Esophagus squamous epithelium (tissue), 5 donors: ENCODE measurements at regions not wholly inside any gene's neighbourhood (a gene's known extent, or its start where the extent isn't known, plus 50 kb on each side); places are given as distances from the start of the nearest gene placed in this dataset.

ENCODE experiments used
- DNase-seq: peaks from one replicate; lab custom pipeline; 2025; lab: John Stamatoyannopoulos, UW
- H3K27ac ChIP-seq, 4 donors: fragments of 200-600 bp; sonication (generic); one replicate each; pipeline ENCODE4 v1.5.1; 2016 to 2019; ENCODE audit warnings: mild to moderate bottlenecking in 1 of 4
- H3K27me3 ChIP-seq, 4 donors: fragments of 200-600 bp; sonication (generic); 1 replicate in 3 of 4; 2 replicates in 1 of 4; pipeline versions ENCODE4 v1.5.1 to v1.6.0; 2017 to 2021; ENCODE audit warnings: antibody characterized with exemption in 1 of 4
- H3K36me3 ChIP-seq, 3 donors: fragments of 200-600 bp; sonication (generic); one replicate each; pipeline ENCODE4 v1.5.1; 2016 to 2019
- H3K4me1 ChIP-seq, 3 donors: fragments of 200-600 bp; sonication (generic); one replicate each; pipeline ENCODE4 v1.5.1; 2017 to 2019
- H3K4me3 ChIP-seq, 4 donors: fragments of 200-600 bp; sonication (generic); 1 replicate in 3 of 4; 2 replicates in 1 of 4; pipeline ENCODE4 v1.5.1; 2016 to 2019; ENCODE audit warnings: mild to moderate bottlenecking in 2 of 4, moderate library complexity in 1 of 4
- H3K9me3 ChIP-seq, 3 donors: fragments of 200-600 bp; sonication (generic); one replicate each; pipeline ENCODE4 v1.5.1; 2016 to 2019
- POLR2A ChIP-seq, 4 donors: fragments of 450-650 bp; IDR thresholded peaks; one replicate each; pipeline ENCODE4 v1.6.1; 2017; ENCODE audit warnings: antibody characterized with exemption in 4 of 4, mild to moderate bottlenecking in 4 of 4, moderate library complexity in 3 of 4
- WGBS, 2 donors: methylation state at CpG; one replicate each; pipeline ENCODE4 v1.1.5; 2018; 5-methylcytosine and 5-hydroxymethylcytosine counted together
- intact Hi-C: fragments of 100-400 bp; cut with DNase I; formaldehyde crosslinking; loops from one replicate; pipeline ENCODE4 v1.15.0; 2022
- TF ChIP-seq, protein P1 (sequence below), 6 experiments: fragments of 450-650 bp in 4 of 6; fragments of 200-600 bp in 2 of 6; sonication (generic) in 2 of 6; IDR thresholded peaks; one replicate each; pipeline ENCODE4 v1.5.1; 2016 to 2019; ENCODE audit warnings: antibody characterized with exemption in 6 of 6, mild to moderate bottlenecking in 4 of 6, moderate library complexity in 4 of 6
- donor health status: DM: yes; HTN: yes; CAD: no.

DNA sequence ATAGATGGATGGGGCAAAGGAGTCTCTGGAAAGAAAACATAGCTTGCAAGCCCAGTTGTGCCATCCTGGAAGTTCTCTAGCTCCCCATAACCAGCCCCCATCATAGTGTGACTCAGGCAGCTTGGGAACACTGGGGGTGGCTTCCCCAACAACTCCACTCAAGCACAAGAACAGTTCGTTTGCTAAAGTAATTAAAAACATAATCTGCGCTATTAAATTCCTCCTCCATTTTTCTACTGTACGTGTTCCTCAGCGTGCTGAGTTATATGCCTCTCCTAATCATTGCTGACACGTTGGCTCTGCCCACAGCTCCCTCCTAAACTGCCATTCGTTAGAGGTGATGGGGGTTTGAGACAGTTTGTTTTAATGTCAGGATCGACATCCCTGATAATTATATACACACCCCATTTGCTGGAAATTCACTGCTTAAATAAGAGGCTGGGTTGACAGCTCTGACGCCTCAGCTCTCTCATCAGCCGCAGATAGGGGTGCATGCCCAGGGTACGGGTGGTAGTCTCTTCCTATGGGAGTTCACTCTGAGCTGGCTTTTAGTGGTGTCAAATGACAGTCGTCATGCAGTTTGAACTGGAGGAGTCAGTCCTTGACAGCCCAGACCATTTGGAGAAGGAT, 59.5 kb upstream of the SEZ6L start:
- no peak for TF ChIP-seq POLR2A (IDR thresholded peaks at IDR 0.05)
- TF ChIP-seq, protein P1, sequence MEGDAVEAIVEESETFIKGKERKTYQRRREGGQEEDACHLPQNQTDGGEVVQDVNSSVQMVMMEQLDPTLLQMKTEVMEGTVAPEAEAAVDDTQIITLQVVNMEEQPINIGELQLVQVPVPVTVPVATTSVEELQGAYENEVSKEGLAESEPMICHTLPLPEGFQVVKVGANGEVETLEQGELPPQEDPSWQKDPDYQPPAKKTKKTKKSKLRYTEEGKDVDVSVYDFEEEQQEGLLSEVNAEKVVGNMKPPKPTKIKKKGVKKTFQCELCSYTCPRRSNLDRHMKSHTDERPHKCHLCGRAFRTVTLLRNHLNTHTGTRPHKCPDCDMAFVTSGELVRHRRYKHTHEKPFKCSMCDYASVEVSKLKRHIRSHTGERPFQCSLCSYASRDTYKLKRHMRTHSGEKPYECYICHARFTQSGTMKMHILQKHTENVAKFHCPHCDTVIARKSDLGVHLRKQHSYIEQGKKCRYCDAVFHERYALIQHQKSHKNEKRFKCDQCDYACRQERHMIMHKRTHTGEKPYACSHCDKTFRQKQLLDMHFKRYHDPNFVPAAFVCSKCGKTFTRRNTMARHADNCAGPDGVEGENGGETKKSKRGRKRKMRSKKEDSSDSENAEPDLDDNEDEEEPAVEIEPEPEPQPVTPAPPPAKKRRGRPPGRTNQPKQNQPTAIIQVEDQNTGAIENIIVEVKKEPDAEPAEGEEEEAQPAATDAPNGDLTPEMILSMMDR (IDR thresholded peaks at IDR 0.05), result no peak
- Histone ChIP-seq H3K4me1 (no peaks in the 10 kb centered on the region), H3K4me3 (no peak overlapping the region), H3K27ac (no peak overlapping the region), H3K36me3 (no peaks in the 10 kb centered on the region), H3K27me3 (peaks cover 0 to 49% (median 0%) of the 10 kb centered on the region in 4 donors), H3K9me3 (peaks cover 0 to 7% (median 0%) of the 10 kb centered on the region in 3 donors)
- intact Hi-C loops, result no loop called here
- DNase-seq, result no peak
- 64 to 73% methylated on average over 9 to 10 of the region's 11 CpGs for WGBS, 2 donors

DNA sequence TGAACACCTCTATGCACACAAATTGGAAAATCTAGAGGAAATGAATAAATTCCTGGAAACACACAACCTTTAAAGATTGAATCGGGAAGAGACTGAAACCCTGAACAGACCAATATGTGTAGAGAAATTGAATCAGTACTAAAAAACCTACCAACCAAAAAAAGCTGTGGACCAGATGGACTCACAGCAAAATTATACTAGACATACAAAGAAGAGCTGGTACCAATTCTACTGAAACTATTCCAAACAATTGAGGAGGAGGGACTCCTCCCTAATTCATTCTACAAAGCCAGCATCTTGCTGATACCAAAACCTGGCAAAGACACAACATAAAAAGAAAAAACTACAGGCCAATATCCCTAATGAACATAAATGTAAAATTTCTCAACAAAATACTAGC, 54.4 kb upstream of the SEZ6L start:
- peaks cover 0 to 52% (median 0%) of the 10 kb centered on the region in 4 donors for H3K27me3 ChIP-seq
- intact Hi-C loops, result no loop called here
- H3K36me3 ChIP-seq, result no peaks in the 10 kb centered on the region
- peaks cover 0 to 7% (median 0%) of the 10 kb centered on the region in 3 donors for H3K9me3 ChIP-seq
- DNase-seq, result no peak
- no peak for TF ChIP-seq POLR2A (IDR thresholded peaks at IDR 0.05)
- TF ChIP-seq, protein P1 (IDR thresholded peaks at IDR 0.05), result no peak
- H3K4me1 ChIP-seq, result no peaks in the 10 kb centered on the region
- 87 to 92% methylated on average over 1 of the region's 1 CpG for WGBS, 2 donors
- no peak overlapping the region for H3K27ac ChIP-seq
- no peak overlapping the region for H3K4me3 ChIP-seq

DNA sequence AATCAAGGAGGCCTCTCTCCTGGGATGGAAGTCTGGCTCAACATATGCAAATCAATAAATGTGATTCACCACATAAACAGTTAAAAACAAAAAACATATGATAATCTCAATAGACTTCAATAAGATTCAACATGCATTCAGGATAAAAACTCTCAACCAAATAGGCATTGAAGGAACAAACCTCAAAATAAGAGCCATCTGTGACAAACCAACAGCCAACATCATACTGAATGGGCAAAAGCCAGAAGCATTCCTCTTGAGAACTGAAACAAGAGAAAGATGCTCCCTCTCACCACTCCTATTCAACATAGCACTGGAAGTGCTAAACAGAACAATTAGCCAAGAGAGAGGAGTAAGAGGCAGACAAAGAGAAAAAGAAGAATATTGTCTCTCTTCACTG, 54.0 kb upstream of the SEZ6L start:
- DNase-seq, result no peak
- Histone ChIP-seq H3K36me3 (no peaks in the 10 kb centered on the region), H3K27ac (no peak overlapping the region), H3K9me3 (peaks cover 0 to 6% (median 0%) of the 10 kb centered on the region in 3 donors), H3K4me1 (no peaks in the 10 kb centered on the region), H3K4me3 (no peak overlapping the region), H3K27me3 (peaks cover 0 to 52% (median 0%) of the 10 kb centered on the region in 4 donors)
- intact Hi-C loops, result no loop called here
- TF ChIP-seq, protein P1 (IDR thresholded peaks at IDR 0.05), result no peak
- TF ChIP-seq POLR2A (IDR thresholded peaks at IDR 0.05), result no peak
